HG03045 (cell line): ENCODE measurements at regions not wholly inside any gene's neighbourhood (a gene's known extent, or its start where the extent isn't known, plus 50 kb on each side); places are given as distances from the start of the nearest gene placed in this dataset.

Source experiments
- ATAC-seq: cut with Tn5 transposase; IDR thresholded peaks from one replicate; pipeline ENCODE4 v1.9.1; 2021; ENCODE audit warnings: mild to moderate bottlenecking, moderate library complexity; ENCODE audit not compliant: unreplicated experiment

GRCh38 chr1:219774386-219774785 lies 154.0 kb downstream of the SLC30A10 start:
- no peak for ATAC-seq

- peak; percentile 97 for ATAC-seq
Observed at GRCh38 chr1:219773775-219774174, 154.6 kb downstream of the SLC30A10 start.

- no peak for ATAC-seq
Observed at GRCh38 chr1:219773110-219773509, 155.2 kb downstream of the SLC30A10 start.

- ATAC-seq = no peak
Observed at GRCh38 chr1:219772265-219773036, 155.9 kb downstream of the SLC30A10 start.

- ATAC-seq = no peak
Observed at GRCh38 chr1:219771080-219771479, 157.3 kb downstream of the SLC30A10 start.

GRCh38 chr1:219763321-219763720 lies 150.4 kb upstream of the ZC3H11B start:
- ATAC-seq = no peak

- no peak for ATAC-seq
Observed at GRCh38 chr1:219761208-219761860, 148.4 kb upstream of the ZC3H11B start.

- ATAC-seq = no peak
Observed at GRCh38 chr1:219759095-219759494, 146.2 kb upstream of the ZC3H11B start.

GRCh38 chr1:219757890-219758289 lies 145.0 kb upstream of the ZC3H11B start:
- ATAC-seq = no peak

GRCh38 chr1:219755234-219755633 lies 142.3 kb upstream of the ZC3H11B start:
- no peak for ATAC-seq

- no peak for ATAC-seq
Observed at GRCh38 chr1:219754767-219755166, 141.9 kb upstream of the ZC3H11B start.

- ATAC-seq = no peak
Observed at GRCh38 chr1:219753914-219754313, 141.0 kb upstream of the ZC3H11B start.

- no peak for ATAC-seq
Observed at GRCh38 chr1:219752645-219753044, 139.7 kb upstream of the ZC3H11B start.

GRCh38 chr1:219751870-219752507 lies 139.1 kb upstream of the ZC3H11B start:
- no peak for ATAC-seq

GRCh38 chr1:219749370-219749769 lies 136.5 kb upstream of the ZC3H11B start:
- ATAC-seq = no peak

GRCh38 chr1:219746141-219746540 lies 133.2 kb upstream of the ZC3H11B start:
- ATAC-seq = no peak

- no peak for ATAC-seq
Observed at GRCh38 chr1:219744652-219745469, 132.0 kb upstream of the ZC3H11B start.

- no peak for ATAC-seq
Observed at GRCh38 chr1:219741011-219741970, 128.4 kb upstream of the ZC3H11B start.

GRCh38 chr1:219733511-219734174 lies 120.7 kb upstream of the ZC3H11B start:
- ATAC-seq = no peak
